Activated effector memory CD4-positive, alpha-beta T cell treated with anti-CD3 and anti-CD28 coated beads, Interleukin-2, amount 50 U/mL, for 16 hours (primary cell): ENCODE measurements at regions not wholly inside any gene's neighbourhood (a gene's known extent, or its start where the extent isn't known, plus 50 kb on each side); places are given as distances from the start of the nearest gene placed in this dataset.

Experiments
- DNase-seq: peaks from one replicate; pipeline ENCODE4 v3.0.0-alpha.2; 2020

DNA sequence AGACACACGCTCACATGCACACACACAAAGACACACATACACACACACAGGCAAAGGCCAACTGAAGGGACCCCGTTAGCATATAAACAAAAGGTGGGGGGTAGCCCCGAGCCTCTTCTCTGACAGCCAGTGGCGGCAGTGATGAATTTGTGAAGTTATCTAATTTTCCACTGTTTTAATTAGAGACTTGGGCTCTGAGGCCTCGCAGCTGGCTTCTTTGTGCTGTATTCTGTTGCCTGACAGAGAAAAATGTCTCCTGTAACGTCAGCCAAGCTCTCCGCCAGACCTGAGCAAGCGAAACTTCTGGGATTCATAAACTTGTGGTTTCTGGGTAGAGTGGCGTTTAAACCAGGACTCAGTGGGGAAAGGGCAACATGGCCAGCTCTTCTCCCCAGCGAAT is 113.9 kb upstream of the FOXF1 start:
- no peak for DNase-seq

DNA sequence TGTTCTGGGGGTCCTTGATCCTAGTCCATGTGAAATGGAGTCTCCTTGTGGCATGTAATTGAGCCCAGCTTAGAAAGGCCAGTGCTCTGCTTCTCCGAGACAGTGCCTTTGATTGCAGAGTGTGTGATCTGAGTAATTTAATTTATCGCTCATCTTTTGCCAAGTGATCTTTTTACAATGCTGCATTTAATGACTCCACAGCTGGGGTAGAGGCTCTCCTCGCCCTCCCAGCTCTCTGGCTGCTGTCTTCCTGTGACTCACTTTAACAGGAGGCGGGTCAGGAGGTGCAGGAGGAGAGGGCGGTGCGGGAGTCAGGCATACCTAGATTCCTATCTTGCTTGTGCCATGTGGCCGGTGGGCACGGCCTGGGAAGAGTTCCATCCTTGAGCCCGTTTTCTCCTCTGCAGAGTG is 113.4 kb upstream of the FOXF1 start:
- DNase-seq, result no peak

DNA sequence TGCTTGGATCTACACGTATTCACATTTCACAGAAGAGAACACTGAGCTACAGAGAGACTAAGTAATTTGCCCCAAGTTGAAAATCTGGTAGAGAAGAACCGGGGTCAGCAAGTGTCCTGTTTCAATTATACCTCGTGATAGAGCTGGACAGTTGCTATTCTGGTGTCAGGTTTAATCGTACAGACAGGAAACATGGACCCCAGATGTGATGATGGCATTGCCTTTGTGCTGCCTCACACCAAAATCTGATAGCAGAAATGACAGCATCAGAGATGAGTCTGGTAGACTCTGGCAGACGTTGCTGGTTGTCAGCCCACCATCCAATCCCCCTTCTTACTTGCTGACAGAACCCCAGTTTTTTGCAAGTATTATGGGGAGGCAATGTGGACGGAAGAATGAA is 112.1 kb upstream of the FOXF1 start:
- DNase-seq, result no peak

DNA sequence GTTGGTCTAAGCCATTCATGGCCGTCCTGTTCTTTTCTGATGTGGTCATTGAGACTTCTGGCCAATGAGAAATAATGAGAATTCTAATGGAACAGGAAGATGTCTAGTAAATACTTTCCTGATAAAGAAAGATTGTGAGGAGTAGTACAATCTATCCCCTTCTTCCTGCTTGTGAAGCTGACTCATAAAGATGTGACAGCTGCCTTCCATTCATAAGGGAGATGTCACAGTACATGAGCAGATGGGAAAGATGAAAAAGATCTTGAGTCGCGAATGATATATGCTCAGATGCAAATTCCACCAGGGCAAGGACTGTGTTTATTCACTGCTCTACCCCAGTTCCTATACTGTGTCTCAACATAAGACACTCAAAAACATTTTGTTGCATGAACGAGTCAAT is 111.7 kb upstream of the FOXF1 start:
- no peak for DNase-seq

DNA sequence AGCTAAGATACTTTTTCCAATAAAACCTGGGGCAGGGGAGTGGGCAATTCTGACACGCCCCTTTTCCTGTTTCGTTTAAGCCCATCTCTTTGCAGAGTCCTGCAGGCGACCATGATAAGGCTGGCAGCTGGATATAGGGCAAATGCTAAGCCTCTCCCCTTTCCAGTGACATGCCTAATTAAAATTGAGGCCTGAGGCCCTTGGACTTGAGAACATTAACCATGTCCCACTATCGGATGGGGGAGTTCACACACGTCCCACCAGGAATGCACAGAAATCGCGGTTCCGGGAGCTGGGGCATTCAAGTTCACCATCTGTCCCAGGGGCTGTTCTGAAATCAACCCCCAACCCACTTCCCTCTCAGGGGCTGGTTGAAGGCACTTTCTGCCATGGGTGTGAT is 109.2 kb upstream of the FOXF1 start:
- DNase-seq, result no peak

DNA sequence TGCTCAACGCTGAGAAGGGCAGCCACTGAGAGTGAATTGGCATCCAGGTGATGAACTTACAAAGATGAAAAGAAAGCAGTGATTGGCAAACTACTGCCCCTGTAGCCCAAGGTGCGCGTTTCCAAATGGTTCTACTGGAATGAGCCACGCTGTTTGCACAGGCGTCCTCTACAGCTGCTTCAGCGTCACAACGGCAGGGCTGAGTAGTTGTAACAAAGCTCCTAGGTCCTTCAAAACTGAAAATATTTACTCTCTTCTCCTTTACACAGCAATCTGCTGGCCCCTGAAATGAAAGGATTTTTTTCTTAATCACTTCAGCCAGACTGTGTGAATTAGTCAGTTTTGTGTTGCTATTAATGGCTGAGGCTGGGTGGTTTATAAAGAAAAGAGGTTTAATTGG is 107.2 kb upstream of the FOXF1 start:
- DNase-seq, result no peak

DNA sequence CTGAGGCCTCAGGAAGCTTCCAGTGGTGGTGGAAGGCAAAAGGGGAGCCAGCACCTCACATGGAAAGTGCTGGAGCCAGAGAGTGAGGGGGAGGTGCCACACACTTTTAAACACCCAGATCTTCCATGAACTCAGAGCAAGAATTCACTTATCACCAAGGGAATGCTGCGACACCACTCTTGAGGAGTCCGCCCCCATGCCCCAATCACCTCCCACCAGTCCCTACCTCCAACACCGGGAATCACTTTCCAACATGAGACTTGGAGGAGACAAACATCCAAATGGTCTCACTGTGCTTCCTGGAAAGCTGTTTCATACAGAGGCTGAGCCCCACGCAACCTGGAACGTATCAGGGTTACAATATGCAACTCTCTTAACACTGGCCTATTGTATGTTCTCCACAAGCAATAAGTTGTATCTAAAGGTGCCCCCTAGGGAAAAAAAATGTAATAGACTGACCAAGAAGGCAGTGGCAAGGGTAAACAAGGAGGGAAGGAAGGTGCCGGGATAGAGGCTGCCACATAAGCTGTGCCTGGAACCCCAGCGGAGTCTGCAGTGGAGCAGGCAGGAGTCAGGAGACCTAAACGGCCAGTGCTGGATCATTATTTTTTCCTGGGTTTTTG is 106.7 kb upstream of the FOXF1 start:
- no peak for DNase-seq

DNA sequence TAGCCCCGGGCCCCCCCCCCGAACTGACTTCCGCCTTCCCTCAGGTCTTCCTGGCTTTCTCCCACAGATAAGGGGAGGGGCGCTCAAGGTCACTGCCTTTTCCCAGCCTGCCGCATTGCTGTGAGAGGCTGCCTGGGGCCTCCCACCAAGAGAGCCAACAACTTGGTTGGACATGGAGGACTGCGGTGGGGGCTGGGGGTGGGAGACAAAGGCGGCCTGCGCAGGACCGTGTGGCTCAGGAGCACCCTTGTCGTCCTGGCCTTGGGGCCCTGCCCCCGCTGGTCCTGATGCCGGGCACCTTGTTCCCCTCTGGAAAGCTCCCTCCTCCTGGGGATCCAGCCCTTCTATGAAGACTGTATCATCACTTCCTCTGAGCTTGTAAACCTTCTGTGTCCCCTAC is 105.6 kb upstream of the FOXF1 start:
- DNase-seq, result no peak

DNA sequence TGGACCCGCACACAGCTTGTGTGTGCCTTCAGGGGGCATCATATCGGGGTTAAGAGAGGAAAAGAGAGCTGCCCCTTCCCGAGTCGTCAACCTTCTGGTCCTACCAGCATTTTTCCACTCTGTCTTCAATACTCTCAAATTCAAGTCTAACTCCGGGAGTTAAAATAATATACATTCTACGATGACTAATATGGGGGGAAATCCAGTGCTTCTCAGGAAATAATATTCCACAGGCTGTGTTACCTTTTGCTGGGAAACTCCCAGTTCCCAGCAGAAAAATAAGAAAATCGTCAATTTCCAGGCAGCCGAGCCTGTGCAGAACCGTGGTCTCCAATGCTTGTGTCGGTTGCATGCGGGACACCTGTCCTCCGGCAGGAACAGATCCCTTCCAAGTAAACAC is 105.0 kb upstream of the FOXF1 start:
- DNase-seq, result no peak

DNA sequence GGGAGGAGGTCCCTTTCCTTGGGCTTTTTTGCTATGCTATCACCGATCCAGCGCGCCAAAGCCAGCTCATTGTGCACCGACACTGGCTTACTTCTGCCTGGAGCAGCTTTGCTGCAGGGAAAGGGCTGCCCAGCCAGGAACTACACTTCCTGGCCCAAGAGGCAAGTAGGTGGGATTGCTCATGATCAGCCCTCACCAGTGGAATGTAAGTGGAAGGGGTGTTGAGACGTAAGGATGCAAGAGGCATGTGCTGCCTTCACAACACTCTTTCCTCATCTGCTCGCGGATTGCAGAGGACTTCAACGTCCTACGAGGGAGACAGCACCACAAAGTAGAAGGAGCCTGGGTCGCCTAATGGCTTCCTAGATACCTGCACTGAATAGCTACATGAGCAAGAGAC is 104.3 kb upstream of the FOXF1 start:
- DNase-seq, result no peak

DNA sequence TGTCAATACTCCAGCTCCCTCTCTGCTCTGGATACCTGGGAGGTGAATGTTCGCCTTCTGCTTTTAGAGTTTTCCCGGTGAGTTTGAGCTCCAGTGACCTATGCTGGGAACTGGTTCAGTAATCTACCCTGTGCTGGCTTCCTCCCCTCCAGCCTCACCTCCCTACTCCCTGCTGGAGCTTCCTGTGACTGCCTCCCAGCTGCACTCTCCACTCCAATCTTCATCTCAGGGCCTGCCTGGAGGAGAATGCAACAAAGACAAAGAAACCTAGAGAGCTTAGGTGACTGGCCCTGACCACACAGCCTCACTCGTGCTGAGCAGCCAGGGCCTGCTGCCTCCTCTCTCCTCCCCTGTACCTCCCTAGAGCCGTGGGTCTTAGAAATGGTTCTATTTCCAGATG is 101.6 kb upstream of the FOXF1 start:
- no peak for DNase-seq

DNA sequence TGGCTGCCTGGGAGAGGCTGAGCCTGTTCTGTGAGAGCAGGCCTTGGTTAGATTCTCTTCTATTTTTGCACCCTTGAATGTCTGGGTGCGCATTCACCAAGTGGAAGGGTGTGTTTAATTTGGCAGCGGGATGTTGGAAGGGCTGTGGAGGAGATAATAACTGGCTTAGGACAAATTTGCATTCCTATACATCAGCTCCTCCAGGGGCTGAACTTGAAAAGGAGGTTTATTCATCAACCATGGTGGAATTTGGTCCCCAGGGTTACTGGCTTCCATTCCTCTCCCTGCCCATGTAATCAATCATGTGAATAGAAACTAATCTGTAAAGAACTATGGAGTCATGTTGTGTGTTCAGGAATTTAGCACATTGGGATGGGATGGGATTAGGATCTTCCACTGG is 100.2 kb upstream of the FOXF1 start:
- DNase-seq, result no peak

DNA sequence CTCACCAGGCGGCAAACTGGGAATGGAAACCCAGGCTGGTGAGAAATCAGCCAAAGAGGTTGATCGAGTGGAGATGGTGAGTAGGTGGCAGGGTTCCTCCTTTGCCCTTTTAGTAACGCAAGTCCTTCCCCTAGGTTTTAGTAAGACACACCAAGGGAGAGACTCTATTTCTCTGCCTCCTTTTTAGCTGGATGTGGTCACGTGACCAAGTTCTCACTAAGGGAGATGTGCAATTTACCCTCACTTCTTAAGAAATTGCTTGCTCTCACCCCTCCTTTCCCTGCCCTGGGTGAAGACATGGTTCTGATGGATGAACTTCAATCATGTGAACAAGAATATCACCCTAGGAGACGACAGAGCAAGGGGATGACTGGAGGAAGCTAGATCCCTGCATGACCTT is 99.8 kb upstream of the FOXF1 start:
- no peak for DNase-seq

DNA sequence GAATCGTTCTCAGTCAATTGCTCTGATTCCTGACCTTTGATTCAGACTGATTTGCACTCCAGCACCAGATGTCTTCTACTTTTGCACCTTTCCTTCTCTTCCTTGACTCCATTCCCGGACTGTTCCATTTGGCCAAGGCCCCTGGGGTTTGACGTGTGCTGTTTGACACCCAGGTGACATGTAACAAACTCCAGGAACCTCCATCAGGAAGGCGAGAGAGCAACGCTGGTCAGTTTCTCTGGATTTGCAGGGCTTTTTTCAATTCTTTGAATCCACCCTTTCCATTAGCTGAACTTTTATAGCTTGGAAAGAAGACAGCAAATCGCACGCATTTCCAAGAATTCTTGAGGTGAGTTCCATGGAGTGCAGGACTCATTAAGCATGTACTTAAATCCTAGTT is 98.4 kb upstream of the FOXF1 start:
- DNase-seq, result no peak

DNA sequence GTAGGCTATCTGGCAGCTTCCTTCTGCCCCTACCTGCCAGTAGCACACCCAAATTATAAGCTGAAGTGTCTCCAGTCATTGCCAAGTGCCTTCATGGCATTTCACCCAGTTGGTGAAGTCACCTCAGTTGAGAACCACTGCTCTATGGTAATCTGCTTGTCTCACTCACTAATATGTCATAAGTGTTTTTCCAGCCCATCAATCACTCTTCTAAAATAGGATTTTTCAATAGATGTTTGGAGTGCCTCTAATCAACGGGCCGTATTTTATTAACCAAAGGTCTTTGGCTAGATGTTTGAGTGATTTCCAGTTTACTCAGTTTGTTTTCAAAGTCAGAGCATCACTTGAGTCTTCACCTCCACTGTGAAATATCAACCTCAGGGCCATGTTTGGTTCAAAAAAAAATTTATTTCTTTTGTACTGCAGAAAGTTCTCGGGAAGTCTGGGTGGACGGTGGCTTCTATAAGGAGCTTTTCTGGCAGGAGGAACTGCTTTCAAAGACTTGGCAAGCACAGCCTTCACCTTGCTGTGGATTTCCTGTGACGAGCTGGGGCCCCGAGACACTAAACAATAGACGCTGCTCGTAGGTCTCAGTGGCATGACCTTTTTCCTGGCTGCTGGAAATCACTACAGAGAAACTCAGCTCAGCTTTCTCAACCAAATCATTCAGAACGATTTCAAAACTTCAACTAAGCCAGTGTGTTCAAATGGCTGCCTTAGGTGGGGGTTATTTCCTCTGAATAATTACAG is 95.2 kb upstream of the FOXF1 start:
- no peak for DNase-seq

DNA sequence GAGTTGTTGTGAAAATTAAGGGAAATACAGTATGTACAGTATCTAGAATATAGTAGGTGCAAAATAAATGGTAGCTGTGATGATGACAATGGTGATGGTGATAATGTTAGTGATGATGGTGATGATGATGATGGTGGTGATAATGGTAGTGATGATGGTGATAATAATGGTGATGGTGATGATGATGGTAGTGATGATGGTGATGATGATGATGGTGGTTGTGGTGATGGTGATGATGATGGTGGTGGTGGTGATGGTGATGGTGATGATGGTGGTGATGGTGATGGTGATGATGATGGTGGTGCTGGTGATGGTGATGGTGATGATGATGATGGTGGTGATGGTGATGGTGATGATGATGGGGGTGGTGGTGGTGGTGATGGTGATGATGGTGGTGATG is 91.3 kb upstream of the FOXF1 start:
- DNase-seq, result no peak

DNA sequence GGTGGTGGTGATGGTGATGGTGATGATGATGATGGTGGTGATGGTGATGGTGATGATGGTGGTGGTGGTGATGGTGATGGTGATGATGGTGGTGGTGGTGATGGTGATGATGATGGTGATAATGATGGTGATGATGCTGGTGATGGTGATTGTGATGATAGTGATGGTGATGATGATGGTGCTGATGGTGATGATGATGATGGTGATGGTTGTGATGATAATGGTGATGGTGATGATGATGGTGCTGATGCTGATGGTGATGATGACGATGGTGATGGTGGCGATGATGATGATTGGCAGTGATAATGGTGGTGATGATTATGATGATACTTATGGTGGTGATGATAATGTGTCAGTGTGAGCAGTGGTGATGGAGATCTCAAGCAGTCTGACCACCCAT is 90.8 kb upstream of the FOXF1 start:
- DNase-seq, result no peak

DNA sequence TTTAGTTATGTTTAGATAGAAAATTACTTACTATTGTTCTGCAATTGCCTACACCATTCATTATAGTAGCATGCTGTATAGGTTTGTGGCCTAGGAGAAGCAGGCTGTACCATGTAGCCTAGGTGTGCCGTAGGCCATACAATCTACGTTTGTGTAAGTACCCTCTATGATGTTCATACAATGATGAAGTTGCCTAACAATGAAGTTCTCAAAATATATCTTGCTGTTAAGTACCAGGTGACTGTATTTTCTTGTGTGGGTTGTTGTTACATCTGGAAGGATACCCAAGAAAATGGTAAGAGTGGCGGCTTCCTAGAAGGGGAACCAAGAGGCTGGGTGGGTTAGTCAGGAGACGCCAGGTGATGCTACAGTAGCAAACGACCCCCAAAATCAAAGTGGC is 88.3 kb upstream of the FOXF1 start:
- DNase-seq, result no peak

DNA sequence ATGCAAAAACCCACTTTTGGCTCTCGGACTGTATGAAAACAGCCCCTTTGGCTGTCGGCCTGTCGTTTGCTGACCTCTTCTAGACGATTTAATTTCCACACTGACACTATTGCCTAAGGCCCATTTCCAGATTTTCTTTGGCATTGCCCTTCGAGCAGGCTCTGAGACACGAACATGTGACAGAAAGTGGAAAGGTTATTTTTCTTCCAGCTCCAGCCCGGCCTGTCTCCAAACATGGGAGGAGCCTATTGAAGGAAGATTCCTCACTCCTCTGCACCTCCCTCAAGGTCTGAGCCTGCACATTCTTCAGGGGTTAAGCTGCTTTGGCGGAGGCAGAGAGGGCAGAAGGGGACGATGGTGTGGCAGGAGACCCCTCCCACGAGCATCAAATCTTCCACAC is 85.9 kb upstream of the FOXF1 start:
- DNase-seq, result no peak

DNA sequence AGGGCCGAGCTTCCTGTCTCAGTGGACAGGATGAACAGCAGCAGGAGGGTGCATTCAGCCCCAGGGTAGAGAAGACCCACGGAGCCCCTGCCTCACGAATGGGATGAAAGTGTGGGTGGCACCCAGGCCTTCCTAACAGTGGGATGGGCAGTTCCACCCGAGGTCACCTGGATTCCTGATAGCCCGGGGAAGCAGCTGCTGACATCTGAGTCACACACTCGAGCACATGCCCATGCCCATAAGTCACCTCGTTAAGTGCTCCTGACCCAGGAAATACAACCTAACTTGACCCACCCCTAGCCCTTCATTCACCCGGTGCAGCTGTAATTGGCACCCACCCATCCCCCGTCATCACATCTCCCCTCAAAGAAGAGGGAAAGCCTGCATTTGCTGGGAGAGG is 85.3 kb upstream of the FOXF1 start:
- no peak for DNase-seq

DNA sequence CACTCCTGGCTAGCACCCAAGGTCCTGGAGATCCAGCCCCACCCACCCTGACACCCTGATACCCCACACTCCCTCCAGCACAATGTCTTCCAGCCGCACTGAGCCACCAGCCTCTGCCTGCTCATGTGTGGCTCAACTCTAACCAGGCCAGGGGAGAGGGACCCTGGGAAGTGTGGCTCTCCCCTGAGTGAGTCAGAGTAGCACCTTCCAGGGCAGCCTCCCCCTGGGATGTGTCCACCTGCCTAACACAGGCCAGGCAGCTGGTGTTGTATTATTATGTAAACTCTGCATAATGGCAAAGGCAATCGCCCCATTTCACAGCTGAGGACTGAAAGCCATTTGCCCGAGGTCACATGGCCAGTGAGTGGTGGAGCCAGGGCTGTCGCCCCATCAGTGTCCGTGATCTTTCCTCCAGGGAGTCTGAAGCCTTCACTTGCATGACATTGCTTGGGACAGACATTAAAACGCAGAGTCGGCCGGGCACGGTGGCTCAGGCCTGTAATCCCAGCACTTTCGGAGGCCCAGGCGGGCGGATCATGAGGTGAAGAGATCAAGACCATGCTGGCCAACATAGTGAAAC is 84.2 kb upstream of the FOXF1 start:
- DNase-seq, result no peak

DNA sequence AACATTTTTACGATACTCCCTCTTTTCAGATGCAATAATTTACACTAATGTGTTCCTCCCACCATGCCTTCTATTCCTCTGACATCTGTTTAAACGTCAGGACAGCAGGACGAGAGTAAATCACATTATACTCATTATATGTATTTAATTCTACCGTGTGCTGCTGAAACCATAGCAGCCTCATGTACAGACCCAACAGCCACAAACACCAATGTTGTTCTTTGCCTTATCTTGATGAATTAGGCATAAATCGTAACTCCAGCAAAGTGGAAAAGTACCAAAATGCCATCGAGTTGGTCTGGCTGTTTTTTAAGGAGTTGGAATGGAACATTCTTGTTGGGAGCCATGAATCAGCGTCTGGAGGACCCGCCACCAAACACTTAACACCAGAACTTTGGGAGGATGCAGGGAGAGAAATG is 82.9 kb upstream of the FOXF1 start:
- no peak for DNase-seq

DNA sequence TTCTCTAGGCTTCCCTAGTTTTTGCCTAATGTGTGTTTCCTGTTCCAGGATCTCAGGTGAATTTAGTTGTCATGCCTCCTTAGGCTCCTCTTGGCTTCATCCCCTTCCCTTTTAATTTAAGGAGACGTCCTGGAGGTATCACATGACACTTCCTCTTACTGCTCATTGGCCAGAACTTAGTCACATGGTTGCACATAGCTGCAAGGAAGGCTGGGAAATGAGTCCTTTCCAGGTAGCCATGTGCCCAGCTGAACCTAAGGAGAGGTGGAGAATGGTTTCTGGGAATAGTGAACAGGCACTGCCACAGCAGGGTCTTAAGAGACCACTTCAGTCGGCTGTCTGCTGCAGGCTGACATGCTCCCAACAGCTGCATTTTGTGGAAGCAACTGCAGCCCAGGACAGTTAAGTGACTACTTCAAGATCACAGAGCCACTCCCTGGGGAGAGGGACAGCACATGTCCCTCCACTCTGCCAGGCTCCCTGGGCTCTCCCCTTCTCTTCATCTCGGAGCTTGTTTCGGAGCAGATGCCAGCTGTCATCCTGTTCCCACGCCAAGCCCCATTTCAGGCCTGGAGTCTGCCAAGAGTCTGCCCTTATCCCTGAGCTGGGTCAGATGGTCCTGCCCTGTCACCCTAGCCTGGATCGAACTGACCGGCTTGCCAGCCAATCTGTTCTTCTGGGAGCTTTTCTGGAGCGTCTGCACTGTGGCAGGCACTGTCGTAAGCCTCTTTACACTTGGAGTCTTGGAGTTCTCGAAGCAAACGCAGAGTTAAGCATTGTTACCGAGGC is 81.4 kb upstream of the FOXF1 start:
- DNase-seq, result no peak

DNA sequence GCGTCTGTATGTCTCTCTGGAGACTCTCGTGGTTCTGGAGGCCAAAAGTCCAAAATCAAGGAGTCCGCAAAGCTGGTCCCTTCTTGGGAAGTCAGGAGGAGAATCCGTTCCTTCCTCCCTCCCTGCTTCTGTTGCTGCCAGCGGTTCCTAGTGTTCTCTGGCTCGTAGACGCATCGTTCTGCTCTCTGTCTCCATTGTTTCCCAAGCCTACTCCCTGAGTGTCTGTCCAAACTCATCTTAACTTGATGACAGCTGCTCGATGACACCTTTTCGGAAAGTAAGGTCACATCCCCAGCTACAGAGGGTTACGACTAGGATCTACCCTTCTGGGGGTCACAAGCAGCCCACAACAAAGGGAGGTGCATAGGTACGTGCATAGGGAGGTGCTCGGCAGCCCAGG is 80.7 kb upstream of the FOXF1 start:
- no peak for DNase-seq
